ENCODE measurements at regions not wholly inside any gene's neighbourhood (a gene's known extent, or its start where the extent isn't known, plus 50 kb on each side); places are given as distances from the start of the nearest gene placed in this dataset.

DNA sequence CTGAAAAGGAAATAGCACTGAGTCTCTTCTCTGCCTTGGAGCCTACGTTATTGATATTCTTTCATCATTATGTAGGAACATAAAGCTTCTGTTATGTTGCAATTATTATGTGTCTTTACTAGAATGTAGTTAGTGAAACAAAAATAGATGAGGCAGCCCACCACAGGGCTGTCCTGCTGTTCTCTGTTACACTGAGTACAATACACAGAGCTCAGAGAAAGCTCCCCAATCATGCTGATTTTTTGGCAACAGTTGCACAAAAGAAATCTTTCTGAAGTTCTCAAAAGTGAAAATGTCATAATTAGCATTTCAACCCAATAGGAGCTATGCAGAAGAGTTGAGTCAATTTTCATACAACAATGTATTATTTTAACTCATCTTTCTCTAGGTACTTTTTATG is 119.5 kb downstream of the EFNB2 start:
- TF ChIP-seq EZH2 (IDR thresholded peaks at IDR 0.05; ENCODE audit: low read depth, unreplicated experiment) (no peak), POLR2AphosphoS5 (IDR thresholded peaks at IDR 0.05; ENCODE audit: low read depth) (no peak), REST (IDR thresholded peaks at IDR 0.05; ENCODE audit: unreplicated experiment) (no peak)
- no peak for DNase-seq (ENCODE audit: low spot score)
- ATAC-seq = no peak

DNA sequence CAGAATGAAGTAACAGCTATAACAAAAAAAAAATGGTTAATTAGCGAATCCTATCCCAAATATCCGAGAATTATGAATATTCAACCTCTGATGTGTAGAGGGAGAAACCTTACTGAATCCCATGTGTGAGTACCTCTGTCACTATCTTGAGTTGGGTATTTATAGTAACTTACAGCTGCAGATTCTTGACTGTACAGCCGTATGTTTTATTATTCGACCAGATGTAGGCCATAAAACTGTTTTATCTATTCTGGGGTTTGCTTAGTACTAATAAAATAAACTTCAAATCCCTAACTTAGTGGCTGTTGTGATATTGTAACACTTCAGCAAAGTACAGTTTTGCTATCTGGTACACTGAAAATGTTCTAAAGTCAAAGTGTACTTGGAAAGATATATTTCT is 120.0 kb downstream of the EFNB2 start:
- H3K4me1 ChIP-seq (ENCODE audit: insufficient read depth) = peaks cover 17% of the 10 kb centered on the region; the same call in 1 of the 2 replicates
- no peaks in the 10 kb centered on the region for H3K79me2 ChIP-seq (replicated peaks; ENCODE audit: insufficient read depth)
- Mint-ChIP-seq H3K36me3 (ENCODE audit: low read depth) (no peaks in the 10 kb centered on the region), H3K4me1 (peaks cover 20% of the 10 kb centered on the region), H3K27ac (no peak overlapping the region), H3K27me3 (ENCODE audit: insufficient read depth, low read depth, poor library complexity) (no peaks in the 10 kb centered on the region), H3K9me3 (no peaks in the 10 kb centered on the region), H3K4me3 (no peak overlapping the region)
- H3K4me2 ChIP-seq = no peak overlapping the region
- no peaks in the 10 kb centered on the region for H4K20me1 ChIP-seq (replicated peaks; ENCODE audit: insufficient read depth)
- no peaks in the 10 kb centered on the region for H3K36me3 ChIP-seq (ENCODE audit: insufficient read depth)
- DNase-seq (ENCODE audit: low spot score) (no peak), ATAC-seq (no peak)
- no peak overlapping the region for H2AFZ ChIP-seq
- H3K4me3 ChIP-seq = no peak overlapping the region
- no peaks in the 10 kb centered on the region for H3F3A ChIP-seq (replicated peaks; ENCODE audit: low read depth)
- no peaks in the 10 kb centered on the region for H3K27me3 ChIP-seq (ENCODE audit: insufficient read depth)
- TF ChIP-seq, protein P1, sequence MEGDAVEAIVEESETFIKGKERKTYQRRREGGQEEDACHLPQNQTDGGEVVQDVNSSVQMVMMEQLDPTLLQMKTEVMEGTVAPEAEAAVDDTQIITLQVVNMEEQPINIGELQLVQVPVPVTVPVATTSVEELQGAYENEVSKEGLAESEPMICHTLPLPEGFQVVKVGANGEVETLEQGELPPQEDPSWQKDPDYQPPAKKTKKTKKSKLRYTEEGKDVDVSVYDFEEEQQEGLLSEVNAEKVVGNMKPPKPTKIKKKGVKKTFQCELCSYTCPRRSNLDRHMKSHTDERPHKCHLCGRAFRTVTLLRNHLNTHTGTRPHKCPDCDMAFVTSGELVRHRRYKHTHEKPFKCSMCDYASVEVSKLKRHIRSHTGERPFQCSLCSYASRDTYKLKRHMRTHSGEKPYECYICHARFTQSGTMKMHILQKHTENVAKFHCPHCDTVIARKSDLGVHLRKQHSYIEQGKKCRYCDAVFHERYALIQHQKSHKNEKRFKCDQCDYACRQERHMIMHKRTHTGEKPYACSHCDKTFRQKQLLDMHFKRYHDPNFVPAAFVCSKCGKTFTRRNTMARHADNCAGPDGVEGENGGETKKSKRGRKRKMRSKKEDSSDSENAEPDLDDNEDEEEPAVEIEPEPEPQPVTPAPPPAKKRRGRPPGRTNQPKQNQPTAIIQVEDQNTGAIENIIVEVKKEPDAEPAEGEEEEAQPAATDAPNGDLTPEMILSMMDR (conservative IDR thresholded peaks at IDR 0.05; ENCODE audit: low read depth in 2 of 2) = no peak
- TF ChIP-seq ETS1 (IDR thresholded peaks at IDR 0.05) (no peak), ZNF114 (CRISPR knock-in tag; IDR thresholded peaks at IDR 0.05) (no peak)
- H3K9me2 ChIP-seq (ENCODE audit: insufficient read depth) = peaks cover 8% of the 10 kb centered on the region; the same call in 1 of the 2 replicates
- no peak overlapping the region for H3K27ac ChIP-seq (ENCODE audit: low read depth)

More for the DNA sequence above, 119.5 kb downstream of the EFNB2 start:
- Mint-ChIP-seq H3K27me3 (ENCODE audit: insufficient read depth, low read depth, poor library complexity) (no peaks in the 10 kb centered on the region), H3K4me3 (no peak overlapping the region), H3K9me3 (no peaks in the 10 kb centered on the region), H3K4me1 (peaks cover 25% of the 10 kb centered on the region), H3K27ac (no peak overlapping the region), H3K36me3 (ENCODE audit: low read depth) (no peaks in the 10 kb centered on the region)
- peaks cover 17% of the 10 kb centered on the region; the same call in 1 of the 2 replicates for H3K4me1 ChIP-seq (ENCODE audit: insufficient read depth)
- peaks cover 5% of the 10 kb centered on the region; the same call in 1 of the 2 replicates for H3K9me2 ChIP-seq (ENCODE audit: insufficient read depth)
- H4K20me1 ChIP-seq (replicated peaks; ENCODE audit: insufficient read depth) = no peaks in the 10 kb centered on the region
- no peak overlapping the region for H3K27ac ChIP-seq (ENCODE audit: low read depth)
- no peak overlapping the region for H3K4me3 ChIP-seq
- no peaks in the 10 kb centered on the region for H3K36me3 ChIP-seq (ENCODE audit: insufficient read depth)
- no peaks in the 10 kb centered on the region for H3K79me2 ChIP-seq (replicated peaks; ENCODE audit: insufficient read depth)
- H2AFZ ChIP-seq = no peak overlapping the region
- H3K4me2 ChIP-seq = no peak overlapping the region
- no peaks in the 10 kb centered on the region for H3K27me3 ChIP-seq (ENCODE audit: insufficient read depth)
- H3F3A ChIP-seq (replicated peaks; ENCODE audit: low read depth) = no peaks in the 10 kb centered on the region

Data from GM23338 (cell line).